PFSK-1 (cell line): ENCODE measurements at regions not wholly inside any gene's neighbourhood (a gene's known extent, or its start where the extent isn't known, plus 50 kb on each side); places are given as distances from the start of the nearest gene placed in this dataset.

ENCODE experiments used
- FOXP2 ChIP-seq: optimal IDR thresholded peaks from 2 replicates; pipeline ENCODE3; 2011; ENCODE audit warnings: borderline replicate concordance, control low read depth, inconsistent platforms; ENCODE audit not compliant: insufficient read depth; ENCODE audit errors: extremely low read length, extremely low read depth
- POLR2AphosphoS5 ChIP-seq: IDR thresholded peaks from 2 replicates; pipeline ENCODE4 v1.6.1; 2012; ENCODE audit warnings: low read depth, mild to moderate bottlenecking, control low read depth, low read length, moderate library complexity
- REST ChIP-seq, 2 experiments: IDR thresholded peaks; 2 replicates each; pipeline versions ENCODE4 v1.6.1 to v1.8.0; 2011 to 2012; ENCODE audit warnings: low read depth in 2 of 2, low read length in 2 of 2, control low read depth in 1 of 2, inconsistent platforms in 1 of 2, mild to moderate bottlenecking in 1 of 2, moderate library complexity in 1 of 2; ENCODE audit not compliant: insufficient read depth in 1 of 2
- SIN3A ChIP-seq: IDR thresholded peaks from 2 replicates; pipeline ENCODE4 v1.6.1; 2012; ENCODE audit warnings: mild to moderate bottlenecking, low read length, moderate library complexity, borderline replicate concordance; ENCODE audit not compliant: insufficient read depth
- TAF1 ChIP-seq: IDR thresholded peaks from 2 replicates; pipeline ENCODE4 v1.6.1; 2012; ENCODE audit warnings: low read length, control low read depth, borderline replicate concordance; ENCODE audit not compliant: insufficient read depth

- no peak for TF ChIP-seq POLR2AphosphoS5
- no peak for TF ChIP-seq TAF1
- TF ChIP-seq FOXP2, result no peak
- no peak for TF ChIP-seq SIN3A
Measured at GRCh38 chr3:159766563-159767185, 222.0 kb upstream of the IL12A start.

DNA sequence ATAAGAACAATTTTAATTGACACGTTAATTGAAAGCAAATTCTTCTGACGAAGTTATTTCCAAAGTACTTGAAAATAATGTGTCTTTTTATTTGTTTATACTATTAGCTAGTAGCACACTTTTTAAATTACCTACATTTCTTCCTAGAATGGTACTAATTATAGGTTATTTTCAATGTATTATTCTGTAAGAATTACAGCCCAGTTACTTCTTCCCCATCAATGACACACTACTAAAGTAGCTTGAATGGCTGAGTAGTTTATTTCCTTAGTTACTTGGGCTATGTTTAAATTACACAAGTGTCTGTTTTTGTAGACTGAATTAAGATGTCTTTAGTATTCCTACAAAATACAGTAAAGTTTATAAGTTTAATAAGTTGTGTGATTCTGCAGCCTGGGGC lies 217.6 kb upstream of the IL12A start:
- TF ChIP-seq TAF1 (no peak), SIN3A (no peak), REST (IDR thresholded peaks at IDR 0.05; ENCODE audit: insufficient read depth in 1 of 2, low read depth in 2 of 2, low read length in 2 of 2) (no peak), FOXP2 (no peak)

- no peak for TF ChIP-seq REST (IDR thresholded peaks at IDR 0.05; ENCODE audit: insufficient read depth in 1 of 2, low read depth in 2 of 2, low read length in 2 of 2)
- no peak for TF ChIP-seq POLR2AphosphoS5
- no peak for TF ChIP-seq TAF1
- TF ChIP-seq SIN3A, result no peak
Measured at GRCh38 chr3:159771865-159772611, 216.6 kb upstream of the IL12A start.

GRCh38 chr3:159773706-159774105 lies 214.9 kb upstream of the IL12A start:
- TF ChIP-seq POLR2AphosphoS5, result no peak
- no peak for TF ChIP-seq SIN3A
- no peak for TF ChIP-seq FOXP2
- TF ChIP-seq REST (IDR thresholded peaks at IDR 0.05; ENCODE audit: insufficient read depth in 1 of 2, low read depth in 2 of 2, low read length in 2 of 2), result no peak
- no peak for TF ChIP-seq TAF1

GRCh38 chr3:159775372-159775961 lies 213.2 kb upstream of the IL12A start:
- TF ChIP-seq SIN3A, result peak; percentile 68; the same call in 1 of the 2 replicates
- no peak for TF ChIP-seq FOXP2

- TF ChIP-seq SIN3A (no peak), FOXP2 (no peak), REST (IDR thresholded peaks at IDR 0.05; ENCODE audit: insufficient read depth in 1 of 2, low read depth in 2 of 2, low read length in 2 of 2) (no peak), POLR2AphosphoS5 (no peak)
Measured at GRCh38 chr3:159776779-159777178, 211.9 kb upstream of the IL12A start.
